Lung (tissue), 11 donors: ENCODE measurements at regions not wholly inside any gene's neighbourhood (a gene's known extent, or its start where the extent isn't known, plus 50 kb on each side); places are given as distances from the start of the nearest gene placed in this dataset.
"Not testable (repeated sequence)": the region's sequence is repeated elsewhere in the genome, so short reads cannot be mapped to it uniquely, and the experiment has no call there.

ENCODE experiments used
- ATAC-seq: fragments of 200-7000 bp; cut with Tn5 transposase; one replicate; pipeline ENCODE4 v1.9.1; 2020; ENCODE audit warnings: moderate number of reproducible peaks; ENCODE audit not compliant: insufficient read depth, low FRiP score
- DNase-seq, 3 donors: peaks; one replicate each; pipeline ENCODE4 v3.0.0-alpha.2; 2013 to 2017
- H3K27ac ChIP-seq, 2 donors: one replicate each; pipeline ENCODE4 v1.5.1; 2013; ENCODE audit warnings: mild to moderate bottlenecking in 2 of 2, moderate library complexity in 2 of 2, control low read depth in 1 of 2, inconsistent platforms in 1 of 2, low read depth in 1 of 2, low read length in 1 of 2
- H3K27me3 ChIP-seq, 3 donors: one replicate each; pipeline ENCODE4 v1.5.1; 2013; ENCODE audit warnings: low read length in 2 of 3; ENCODE audit not compliant: control insufficient read depth in 3 of 3, insufficient read depth in 3 of 3
- H3K36me3 ChIP-seq, 4 donors: one replicate each; pipeline ENCODE4 v1.5.1; 2013; ENCODE audit warnings: low read length in 4 of 4, mild to moderate bottlenecking in 1 of 4, moderate library complexity in 1 of 4; ENCODE audit not compliant: control insufficient read depth in 4 of 4, insufficient read depth in 4 of 4
- H3K4me1 ChIP-seq, 5 donors: one replicate each; pipeline ENCODE4 v1.5.1; 2013; ENCODE audit warnings: low read length in 5 of 5, mild to moderate bottlenecking in 2 of 5, moderate library complexity in 1 of 5; ENCODE audit not compliant: control insufficient read depth in 5 of 5, insufficient read depth in 5 of 5
- H3K4me3 ChIP-seq: one replicate; pipeline ENCODE4 v1.5.1; 2013; ENCODE audit warnings: mild to moderate bottlenecking, control low read depth, moderate library complexity
- H3K9ac ChIP-seq, 2 donors: one replicate each; pipeline ENCODE4 v1.5.1; 2013; ENCODE audit warnings: low read length in 2 of 2, control low read depth in 1 of 2; ENCODE audit not compliant: insufficient read depth in 1 of 2
- H3K9me3 ChIP-seq, 4 donors: one replicate each; pipeline ENCODE4 v1.5.1; 2013; ENCODE audit warnings: low read length in 3 of 4, mild to moderate bottlenecking in 1 of 4, moderate library complexity in 1 of 4; ENCODE audit not compliant: control insufficient read depth in 4 of 4, insufficient read depth in 3 of 4
- CTCF ChIP-seq: IDR thresholded peaks from 2 replicates; pipeline ENCODE4 v1.5.1; 2012; ENCODE audit warnings: mild to moderate bottlenecking; ENCODE audit errors: control extremely low read depth, extremely low read depth
- WGBS, 2 donors: extraction: QIAGEN DNeasy Blood & Tissue Kit; methylation state at CpG; one replicate each; pipeline ENCODE4 v1.1.7; 2013; 5-methylcytosine and 5-hydroxymethylcytosine counted together
- donor health status: control.
- donor health status: control.
- donor health status: Bipolar disorder and iron deficiency.
- donor health status: healthy.
- donor health status: DM: yes; HTN: yes; CAD: no.

- ATAC-seq (no peak), DNase-seq (peak; percentile 90 to 93 (median 93))
- Histone ChIP-seq H3K4me3 (no peak overlapping the region), H3K9me3 (no peaks in the 10 kb centered on the region), H3K36me3 (no peaks in the 10 kb centered on the region), H3K27me3 (peaks cover 0 to 5% (median 0%) of the 10 kb centered on the region in 3 donors), H3K4me1 (peaks cover 0 to 21% (median 9%) of the 10 kb centered on the region in 5 donors), H3K9ac (peak overlapping the region in 1 of 2 donors; percentile 54), H3K27ac (peak overlapping the region in 1 of 2 donors; percentile 68)
- TF ChIP-seq CTCF = peak; percentile 33
- 18 to 19% methylated on average over 18 of the region's 18 CpGs for WGBS, 2 donors
Observed at GRCh38 chr11:69915501-69916250, 96.5 kb upstream of the FGF3 start.

- not testable (repeated sequence) for H3K4me3 ChIP-seq, H3K36me3 ChIP-seq, DNase-seq
Observed at GRCh38 chr11:69916251-69916649, 97.0 kb upstream of the FGF3 start.

GRCh38 chr11:69916806-69917387 lies 97.7 kb upstream of the FGF3 start:
- no peak for TF ChIP-seq CTCF
- Histone ChIP-seq H3K4me1 (peaks cover 0 to 21% (median 9%) of the 10 kb centered on the region in 5 donors), H3K4me3 (no peak overlapping the region), H3K9me3 (no peaks in the 10 kb centered on the region), H3K9ac (no peak overlapping the region), H3K36me3 (no peaks in the 10 kb centered on the region), H3K27me3 (peaks cover 0 to 5% (median 0%) of the 10 kb centered on the region in 3 donors), H3K27ac (no peak overlapping the region)
- peak in 1 of 3 donors; percentile 7 for DNase-seq
- 69 to 86% methylated on average over 1 to 2 of the region's 2 CpGs for WGBS, 2 donors
- ATAC-seq = no peak

More at GRCh38 chr11:69916251-69916649, 97.0 kb upstream of the FGF3 start:
- 48 to 49% methylated on average over 8 of the region's 8 CpGs for WGBS, 2 donors
- H3K27me3 ChIP-seq, ATAC-seq, H3K9me3 ChIP-seq: not testable (repeated sequence)
- peak overlapping the region in 1 of 2 donors; percentile 68 for H3K27ac ChIP-seq
- H3K9ac ChIP-seq = peak overlapping the region in 1 of 2 donors; percentile 54
- H3K4me1 ChIP-seq = peaks cover 0 to 21% (median 9%) of the 10 kb centered on the region in 5 donors

GRCh38 chr11:69917529-69917928 lies 98.3 kb upstream of the FGF3 start:
- DNase-seq (no peak), ATAC-seq (no peak)
- TF ChIP-seq CTCF = no peak
- Histone ChIP-seq H3K4me1 (peaks cover 0 to 21% (median 9%) of the 10 kb centered on the region in 5 donors), H3K9ac (no peak overlapping the region), H3K9me3 (no peaks in the 10 kb centered on the region), H3K4me3 (no peak overlapping the region), H3K27me3 (peaks cover 0 to 5% (median 0%) of the 10 kb centered on the region in 3 donors), H3K27ac (no peak overlapping the region), H3K36me3 (no peaks in the 10 kb centered on the region)
- WGBS, 2 donors = 50 to 66% methylated on average over 2 of the region's 2 CpGs
